Tibial nerve (tissue), 4 donors: ENCODE measurements at regions not wholly inside any gene's neighbourhood (a gene's known extent, or its start where the extent isn't known, plus 50 kb on each side); places are given as distances from the start of the nearest gene placed in this dataset.

ENCODE experiments used
- DNase-seq, 2 donors: peaks; one replicate each; pipeline ENCODE4 v3.0.0-alpha.2; 2019; ENCODE audit warnings: low spot score in 2 of 2
- H3K27ac ChIP-seq, 4 donors: fragments of 200-600 bp; sonication (generic) in 3 of 4; one replicate each; pipeline ENCODE4 v1.5.1; 2017 to 2019; ENCODE audit warnings: mild to moderate bottlenecking in 1 of 4
- H3K27me3 ChIP-seq, 2 donors: fragments of 200-600 bp; sonication (generic) in 1 of 2; one replicate each; pipeline versions ENCODE4 v1.5.1 to v1.6.0; 2017 to 2019
- H3K36me3 ChIP-seq, 3 donors: fragments of 200-600 bp; sonication (generic); one replicate each; pipeline ENCODE4 v1.5.1; 2018 to 2019
- H3K4me1 ChIP-seq, 4 donors: fragments of 200-600 bp; sonication (generic) in 3 of 4; one replicate each; pipeline ENCODE4 v1.5.1; 2017 to 2019
- H3K4me3 ChIP-seq, 4 donors: fragments of 200-600 bp; sonication (generic) in 3 of 4; one replicate each; pipeline ENCODE4 v1.5.1; 2017 to 2019; ENCODE audit warnings: mild to moderate bottlenecking in 1 of 4, moderate library complexity in 1 of 4
- H3K9me3 ChIP-seq, 4 donors: fragments of 200-600 bp; sonication (generic) in 3 of 4; one replicate each; pipeline ENCODE4 v1.5.1; 2017 to 2019
- EP300 ChIP-seq, 2 donors: sonication (generic); formaldehyde crosslinking; IDR thresholded peaks; one replicate each; pipeline ENCODE4 v1.6.1; 2017; ENCODE audit warnings: antibody characterized with exemption in 2 of 2, mild to moderate bottlenecking in 1 of 2
- POLR2A ChIP-seq, 2 donors: fragments of 450-650 bp; IDR thresholded peaks; one replicate each; pipeline ENCODE4 v1.6.1; 2017; ENCODE audit warnings: antibody characterized with exemption in 2 of 2, mild to moderate bottlenecking in 2 of 2, moderate library complexity in 2 of 2
- WGBS, 2 donors: methylation state at CpG; one replicate each; pipeline ENCODE4 v1.1.5; 2018; 5-methylcytosine and 5-hydroxymethylcytosine counted together
- TF ChIP-seq, protein P1 (sequence below), 5 experiments: fragments of 200-600 bp in 3 of 5; fragments of 450-650 bp in 2 of 5; sonication (generic) in 3 of 5; IDR thresholded peaks; one replicate each; pipeline ENCODE4 v1.5.1; 2016 to 2019; ENCODE audit warnings: antibody characterized with exemption in 5 of 5, mild to moderate bottlenecking in 3 of 5, moderate library complexity in 2 of 5

DNA sequence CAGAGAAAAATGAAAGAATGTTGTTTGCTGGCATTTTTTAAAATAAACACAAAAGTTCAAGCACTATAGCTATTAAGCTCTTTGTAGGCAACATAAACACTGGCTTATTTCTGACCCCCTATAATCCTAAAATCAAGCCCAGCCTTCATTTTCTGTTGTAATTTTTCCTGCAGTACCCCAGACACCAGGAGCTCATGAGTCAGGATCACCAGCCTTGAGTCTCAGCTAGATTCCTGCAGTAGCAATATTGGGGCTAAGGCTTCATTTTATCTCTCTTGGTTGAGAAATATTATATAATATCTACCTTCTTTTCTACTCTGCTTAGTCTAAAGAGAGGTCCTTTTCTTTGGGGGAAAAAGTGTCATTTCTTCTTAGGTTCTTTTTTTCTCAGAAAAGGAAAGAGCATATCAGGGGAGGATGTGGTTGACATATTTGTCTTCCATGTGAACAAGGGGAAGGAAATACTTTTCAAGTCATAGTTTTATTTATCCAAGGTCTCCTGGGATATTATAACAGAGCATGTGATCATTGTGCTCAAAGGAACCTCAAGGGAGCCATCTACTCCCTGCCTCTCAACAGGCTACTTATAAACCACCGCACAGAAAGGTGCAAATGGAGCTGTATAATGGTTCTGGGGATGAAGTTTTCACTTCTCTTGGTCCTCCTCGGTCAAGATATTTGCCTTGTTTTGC, 678.3 kb upstream of the NR3C2 start:
- Histone ChIP-seq H3K36me3 (no peaks in the 10 kb centered on the region), H3K27me3 (no peaks in the 10 kb centered on the region), H3K4me1 (no peaks in the 10 kb centered on the region), H3K27ac (no peak overlapping the region), H3K9me3 (no peaks in the 10 kb centered on the region), H3K4me3 (no peak overlapping the region)
- 76% methylated on average over 2 of the region's 2 CpGs for WGBS, 2 donors
- no peak for DNase-seq
- TF ChIP-seq EP300 (IDR thresholded peaks at IDR 0.05): no peak
- TF ChIP-seq, protein P1, sequence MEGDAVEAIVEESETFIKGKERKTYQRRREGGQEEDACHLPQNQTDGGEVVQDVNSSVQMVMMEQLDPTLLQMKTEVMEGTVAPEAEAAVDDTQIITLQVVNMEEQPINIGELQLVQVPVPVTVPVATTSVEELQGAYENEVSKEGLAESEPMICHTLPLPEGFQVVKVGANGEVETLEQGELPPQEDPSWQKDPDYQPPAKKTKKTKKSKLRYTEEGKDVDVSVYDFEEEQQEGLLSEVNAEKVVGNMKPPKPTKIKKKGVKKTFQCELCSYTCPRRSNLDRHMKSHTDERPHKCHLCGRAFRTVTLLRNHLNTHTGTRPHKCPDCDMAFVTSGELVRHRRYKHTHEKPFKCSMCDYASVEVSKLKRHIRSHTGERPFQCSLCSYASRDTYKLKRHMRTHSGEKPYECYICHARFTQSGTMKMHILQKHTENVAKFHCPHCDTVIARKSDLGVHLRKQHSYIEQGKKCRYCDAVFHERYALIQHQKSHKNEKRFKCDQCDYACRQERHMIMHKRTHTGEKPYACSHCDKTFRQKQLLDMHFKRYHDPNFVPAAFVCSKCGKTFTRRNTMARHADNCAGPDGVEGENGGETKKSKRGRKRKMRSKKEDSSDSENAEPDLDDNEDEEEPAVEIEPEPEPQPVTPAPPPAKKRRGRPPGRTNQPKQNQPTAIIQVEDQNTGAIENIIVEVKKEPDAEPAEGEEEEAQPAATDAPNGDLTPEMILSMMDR (IDR thresholded peaks at IDR 0.05): no peak
- TF ChIP-seq POLR2A (IDR thresholded peaks at IDR 0.05): no peak

DNA sequence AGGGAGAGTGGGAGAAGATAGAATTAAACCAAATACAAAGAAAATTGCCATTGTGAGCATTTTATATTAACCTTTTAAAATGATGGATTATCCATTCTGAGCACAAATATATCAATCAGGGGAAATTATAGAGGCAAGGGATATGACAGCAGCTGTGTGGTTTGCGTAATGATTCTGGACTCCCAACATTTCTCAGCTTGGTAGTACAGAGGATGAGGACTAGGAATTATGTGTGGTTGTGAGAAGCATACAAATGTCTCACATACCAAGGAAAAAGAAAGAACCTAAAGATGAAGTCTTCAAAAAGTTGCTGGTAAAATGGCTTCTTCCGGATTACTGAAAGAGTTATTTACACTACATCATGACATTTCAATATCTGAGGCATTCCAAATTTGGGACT, 674.6 kb upstream of the NR3C2 start:
- Histone ChIP-seq H3K4me3 (no peak overlapping the region), H3K27me3 (no peaks in the 10 kb centered on the region), H3K36me3 (no peaks in the 10 kb centered on the region), H3K9me3 (no peaks in the 10 kb centered on the region), H3K4me1 (no peaks in the 10 kb centered on the region), H3K27ac (no peak overlapping the region)
- WGBS, 2 donors: 76 to 77% methylated on average over 2 of the region's 2 CpGs
- TF ChIP-seq EP300 (IDR thresholded peaks at IDR 0.05) (no peak), POLR2A (IDR thresholded peaks at IDR 0.05) (no peak)
- TF ChIP-seq, protein P1 (IDR thresholded peaks at IDR 0.05): no peak
- no peak for DNase-seq

DNA sequence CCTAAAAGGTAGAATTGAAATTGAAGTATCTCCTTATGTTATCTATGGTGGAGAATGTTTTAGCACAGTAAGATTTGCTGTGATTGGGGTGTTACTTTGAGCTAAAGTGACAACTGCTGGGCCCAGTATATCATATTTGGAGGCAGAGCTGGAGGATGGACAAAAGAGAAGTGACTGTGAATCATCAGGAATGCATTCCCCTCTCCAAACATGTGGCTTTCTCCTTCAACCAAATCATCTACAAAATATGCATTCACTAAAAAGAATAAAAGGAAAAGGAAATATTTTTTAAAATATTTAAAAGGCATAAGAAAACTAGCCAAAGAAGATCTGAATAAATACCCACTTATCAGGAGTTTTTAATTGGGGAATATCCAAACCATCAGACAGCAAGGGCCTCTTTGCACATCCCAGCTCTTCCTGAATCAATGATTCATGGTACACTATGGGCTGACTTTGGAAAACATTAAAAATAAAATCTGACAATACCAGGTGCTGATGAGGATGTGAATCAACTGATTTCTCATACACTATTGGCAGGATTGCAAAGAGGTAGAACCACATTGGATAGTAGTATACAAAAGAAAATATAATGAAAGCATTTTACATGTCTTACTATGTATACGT, 671.7 kb upstream of the NR3C2 start:
- H3K4me3 ChIP-seq: no peak overlapping the region
- no peak for DNase-seq
- H3K4me1 ChIP-seq: no peaks in the 10 kb centered on the region
- H3K36me3 ChIP-seq: no peaks in the 10 kb centered on the region
- 98% methylated on average over 1 of the region's 1 CpG for WGBS, 2 donors
- no peaks in the 10 kb centered on the region for H3K27me3 ChIP-seq
- no peak overlapping the region for H3K27ac ChIP-seq
- TF ChIP-seq POLR2A (IDR thresholded peaks at IDR 0.05) (no peak), EP300 (IDR thresholded peaks at IDR 0.05) (no peak)
- TF ChIP-seq, protein P1 (IDR thresholded peaks at IDR 0.05): no peak
- H3K9me3 ChIP-seq: no peaks in the 10 kb centered on the region

DNA sequence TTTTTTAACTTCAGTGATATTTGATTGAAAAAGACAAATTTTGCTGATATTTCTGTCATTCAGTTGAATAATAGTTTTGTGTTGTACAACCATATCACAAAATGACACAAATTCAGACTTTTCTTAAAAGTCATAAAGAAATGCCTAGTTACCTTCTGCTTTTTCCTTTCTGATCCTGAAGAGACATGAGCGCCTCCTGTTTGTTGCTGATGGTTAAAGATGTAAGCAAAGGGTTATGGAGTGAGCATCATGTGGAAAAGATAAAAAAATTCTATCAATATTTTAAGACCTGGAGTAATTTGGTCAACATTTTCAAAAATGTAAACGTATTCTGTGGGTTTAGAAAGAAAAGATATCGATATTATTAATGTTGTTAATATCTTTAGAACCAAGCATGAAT, 669.9 kb upstream of the NR3C2 start:
- DNase-seq: no peak
- WGBS, 2 donors: 84 to 88% methylated on average over 3 of the region's 3 CpGs
- no peaks in the 10 kb centered on the region for H3K36me3 ChIP-seq
- no peak overlapping the region for H3K27ac ChIP-seq
- no peaks in the 10 kb centered on the region for H3K27me3 ChIP-seq
- TF ChIP-seq EP300 (IDR thresholded peaks at IDR 0.05): no peak
- no peak for TF ChIP-seq POLR2A (IDR thresholded peaks at IDR 0.05)
- TF ChIP-seq, protein P1 (IDR thresholded peaks at IDR 0.05): no peak
- H3K9me3 ChIP-seq: no peaks in the 10 kb centered on the region
- H3K4me1 ChIP-seq: no peaks in the 10 kb centered on the region
- no peak overlapping the region for H3K4me3 ChIP-seq

DNA sequence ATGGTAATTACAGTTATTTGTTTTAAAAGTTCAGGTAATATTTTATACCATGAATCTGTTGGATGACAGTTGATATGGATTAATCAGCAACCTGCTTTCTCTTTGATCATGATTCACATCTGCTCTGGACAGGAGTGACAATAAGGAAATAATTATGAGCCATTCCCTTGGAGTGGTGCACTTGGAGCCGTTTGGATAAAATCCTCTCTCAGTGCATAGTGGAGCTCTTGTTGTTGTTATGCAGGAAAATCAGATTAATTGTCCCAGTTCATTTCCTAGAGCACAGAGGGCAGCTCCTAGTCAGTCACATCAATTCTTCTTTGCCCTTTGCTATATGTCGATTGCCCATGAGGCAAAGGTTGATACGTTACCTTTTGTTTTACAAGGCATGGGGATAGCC, 668.3 kb upstream of the NR3C2 start:
- H3K36me3 ChIP-seq: no peaks in the 10 kb centered on the region
- no peak for TF ChIP-seq EP300 (IDR thresholded peaks at IDR 0.05)
- no peak for TF ChIP-seq POLR2A (IDR thresholded peaks at IDR 0.05)
- TF ChIP-seq, protein P1 (IDR thresholded peaks at IDR 0.05): no peak
- H3K4me3 ChIP-seq: no peak overlapping the region
- H3K27ac ChIP-seq: no peak overlapping the region
- no peaks in the 10 kb centered on the region for H3K9me3 ChIP-seq
- H3K4me1 ChIP-seq: no peaks in the 10 kb centered on the region
- 40 to 51% methylated on average over 3 of the region's 3 CpGs for whole genome bisulfite sequencing, 2 donors
- DNase-seq: no peak
- no peaks in the 10 kb centered on the region for H3K27me3 ChIP-seq
